Pancreas (tissue), 10 donors: ENCODE measurements at regions not wholly inside any gene's neighbourhood (a gene's known extent, or its start where the extent isn't known, plus 50 kb on each side); places are given as distances from the start of the nearest gene placed in this dataset.

Experiments
- ATAC-seq, 4 donors: fragments of 200-7000 bp; cut with Tn5 transposase; one replicate each; pipeline versions ENCODE4 v1.8.0 to v1.9.1; 2020; ENCODE audit warnings: mild to moderate bottlenecking in 4 of 4, moderate library complexity in 4 of 4
- DNase-seq, 6 donors: peaks; one replicate each; pipeline ENCODE4 v3.0.0-alpha.2; 2020
- FAIRE-seq: peaks from 2 replicates; lab custom pipeline; 2012; peaks lifted over from hg19 to GRCh38; lab: Jason Lieb, UNC
- H3K27ac ChIP-seq, 4 donors: fragments of 200-600 bp; sonication (generic); 1 replicate in 3 of 4; 2 replicates in 1 of 4; pipeline versions ENCODE4 v1.5.0 to v1.8.0; 2020
- H3K27me3 ChIP-seq, 4 donors: fragments of 200-600 bp; one replicate each; pipeline ENCODE4 v1.8.0; 2021
- H3K36me3 ChIP-seq, 3 donors: fragments of 200-600 bp; sonication (generic) in 1 of 3; one replicate each; pipeline versions ENCODE4 v1.5.0 to v1.8.0; 2020 to 2021
- H3K4me1 ChIP-seq, 3 donors: fragments of 200-600 bp; one replicate each; pipeline ENCODE4 v1.8.0; 2021
- H3K4me3 ChIP-seq, 4 donors: fragments of 200-600 bp; sonication (generic) in 2 of 4; one replicate each; pipeline versions ENCODE4 v1.5.0 to v1.8.0; 2020 to 2021
- H3K9me3 ChIP-seq, 4 donors: fragments of 200-600 bp; one replicate each; pipeline ENCODE4 v1.8.0; 2021
- CTCF ChIP-seq, 4 donors: fragments of 200-600 bp; sonication (generic) in 3 of 4; IDR thresholded peaks; one replicate each; pipeline versions ENCODE4 v1.5.0 to v1.8.0; 2021; ENCODE audit warnings: antibody characterized with exemption in 4 of 4
- WGBS, 2 donors: extraction: QIAGEN DNeasy Blood & Tissue Kit; methylation state at CpG; one replicate each; pipeline ENCODE4 v1.1.7; 2013; 5-methylcytosine and 5-hydroxymethylcytosine counted together
- intact Hi-C, 3 donors: fragments of 100-400 bp; cut with DNase I; formaldehyde crosslinking; loops; one replicate each; pipeline versions ENCODE4 v1.11.1 to v1.14.2; 2022
- donor health status: healthy with polysubstance abuse.
- donor health status: DM: no; HTN: no; CAD: no; lungs with moderate emphysema.
- donor health status: DM: no; HTN: no; CAD: no.
- donor health status: control.
- donor health status: control.
- donor health status: Bipolar disorder and iron deficiency.
- donor health status: DM: yes; HTN: yes; CAD: no.
- donor health status: DM: no; HTN: no; CAD: no.
- donor health status: DM: no; HTN: no; CAD: no.
- donor health status: DM: yes; HTN: yes; CAD: no.

- H3K27me3 ChIP-seq: no peaks in the 10 kb centered on the region
- H3K27ac ChIP-seq: no peak overlapping the region
- H3K4me1 ChIP-seq: no peaks in the 10 kb centered on the region
- DNase-seq: no peak
- H3K36me3 ChIP-seq: no peaks in the 10 kb centered on the region
- H3K9me3 ChIP-seq: no peaks in the 10 kb centered on the region
- no peak for ATAC-seq
- WGBS, 2 donors: 51 to 60% methylated on average over 2 of the region's 2 CpGs
- no peak for FAIRE-seq
- TF ChIP-seq CTCF (IDR thresholded peaks at IDR 0.05): no peak
- intact Hi-C loops: no loop called here
- no peak overlapping the region for H3K4me3 ChIP-seq
Observed at GRCh38 chr11:37353192-37353591, 755.2 kb upstream of the RAG2 start.

DNA sequence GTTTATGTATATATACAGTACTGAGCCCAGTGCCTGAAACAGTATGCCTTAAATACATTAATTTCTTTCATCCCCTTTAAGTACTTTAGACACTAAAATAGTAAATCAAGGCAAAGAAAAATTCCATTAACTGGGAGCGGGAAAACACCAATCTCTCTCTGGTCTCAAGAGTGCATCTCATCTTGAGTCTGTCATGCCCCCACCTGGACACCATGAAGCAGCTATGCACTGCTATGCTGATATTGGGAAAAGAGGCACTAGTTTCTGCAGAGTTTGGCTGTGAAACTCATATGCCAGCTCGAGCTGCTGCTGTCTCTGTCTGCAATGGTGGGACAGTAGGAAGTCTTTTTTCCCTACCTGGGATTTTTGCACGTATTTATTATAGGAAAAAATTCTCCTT lies 754.4 kb upstream of the RAG2 start:
- Histone ChIP-seq H3K27me3 (no peaks in the 10 kb centered on the region), H3K4me3 (no peak overlapping the region), H3K4me1 (no peaks in the 10 kb centered on the region), H3K9me3 (no peaks in the 10 kb centered on the region), H3K36me3 (no peaks in the 10 kb centered on the region), H3K27ac (no peak overlapping the region)
- DNase-seq: no peak
- no peak for ATAC-seq
- WGBS, 2 donors: 45 to 56% methylated on average over 3 of the region's 3 CpGs
- FAIRE-seq: no peak
- no peak for TF ChIP-seq CTCF (IDR thresholded peaks at IDR 0.05)
- intact Hi-C loops: no loop called here

DNA sequence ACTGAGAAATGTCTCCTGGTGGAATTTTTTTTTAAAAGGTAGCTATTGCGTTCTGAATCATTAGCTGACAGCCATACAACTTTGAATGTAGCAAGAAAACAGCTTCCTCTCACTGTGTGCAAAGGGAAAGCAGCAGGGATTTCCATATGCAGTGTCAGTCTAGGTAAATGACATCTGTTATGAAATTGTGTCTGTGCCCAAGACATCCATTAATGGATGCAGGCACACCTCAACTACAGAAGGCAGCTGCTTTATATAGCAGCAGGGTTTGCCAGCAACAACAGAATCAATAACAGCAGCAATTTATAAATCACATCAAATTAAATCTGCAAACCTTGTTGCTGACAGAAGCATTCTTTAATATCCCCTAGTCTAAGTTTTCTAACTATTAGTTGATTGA lies 745.3 kb upstream of the RAG2 start:
- FAIRE-seq (no peak), ATAC-seq (no peak), DNase-seq (no peak)
- Histone ChIP-seq H3K4me3 (no peak overlapping the region), H3K9me3 (no peaks in the 10 kb centered on the region), H3K27me3 (no peaks in the 10 kb centered on the region), H3K27ac (no peak overlapping the region), H3K36me3 (no peaks in the 10 kb centered on the region), H3K4me1 (no peaks in the 10 kb centered on the region)
- no peak for TF ChIP-seq CTCF (IDR thresholded peaks at IDR 0.05)
- intact Hi-C loops: no loop called here
- WGBS, 2 donors: 46 to 62% methylated on average over 1 of the region's 1 CpG

GRCh38 chr11:37336401-37336800 lies 738.4 kb upstream of the RAG2 start:
- no peak overlapping the region for H3K27ac ChIP-seq
- no peak overlapping the region for H3K4me3 ChIP-seq
- ATAC-seq (no peak), DNase-seq (no peak), FAIRE-seq (no peak)
- no peaks in the 10 kb centered on the region for H3K27me3 ChIP-seq
- no peak for TF ChIP-seq CTCF (IDR thresholded peaks at IDR 0.05)
- H3K9me3 ChIP-seq: no peaks in the 10 kb centered on the region
- no peaks in the 10 kb centered on the region for H3K4me1 ChIP-seq
- 94% methylated on average over 2 of the region's 2 CpGs for WGBS, 2 donors
- no peaks in the 10 kb centered on the region for H3K36me3 ChIP-seq
- intact Hi-C loops: no loop called here

- no peak for ATAC-seq
- TF ChIP-seq CTCF (IDR thresholded peaks at IDR 0.05): no peak
- intact Hi-C loops: no loop called here
- H3K27ac ChIP-seq: no peak overlapping the region
- FAIRE-seq: no peak
- no peaks in the 10 kb centered on the region for H3K36me3 ChIP-seq
- no peaks in the 10 kb centered on the region for H3K9me3 ChIP-seq
- no peak overlapping the region for H3K4me3 ChIP-seq
- no peaks in the 10 kb centered on the region for H3K27me3 ChIP-seq
- DNase-seq: no peak
- H3K4me1 ChIP-seq: no peaks in the 10 kb centered on the region
- WGBS, 2 donors: 70 to 79% methylated on average over 1 of the region's 1 CpG
Observed at GRCh38 chr11:37333345-37333744, 735.3 kb upstream of the RAG2 start.
